Keratinocyte (primary cell): ENCODE measurements at regions not wholly inside any gene's neighbourhood (a gene's known extent, or its start where the extent isn't known, plus 50 kb on each side); places are given as distances from the start of the nearest gene placed in this dataset.

Experiments
- DNase-seq: peaks from one replicate; pipeline ENCODE4 v3.0.0-alpha.2; 2011; ENCODE audit warnings: low read depth, missing footprints, low spot score
- FAIRE-seq: peaks from 2 replicates; lab custom pipeline; 2011; peaks lifted over from hg19 to GRCh38; lab: Jason Lieb, UNC
- H2AFZ ChIP-seq: 2 replicates; pipeline ENCODE4 v1.6.0; 2012; ENCODE audit warnings: low read length, control low read depth, inconsistent platforms; ENCODE audit not compliant: control insufficient read depth
- H3K27ac ChIP-seq: 2 replicates; pipeline ENCODE4 v1.5.1; 2011; ENCODE audit warnings: low read length; ENCODE audit not compliant: control insufficient read depth, insufficient read depth
- H3K27me3 ChIP-seq: 3 replicates; pipeline ENCODE4 v1.6.0; 2011; ENCODE audit warnings: low read length; ENCODE audit not compliant: control insufficient read depth, insufficient read depth; ENCODE audit errors: extremely low read depth
- H3K36me3 ChIP-seq, 2 experiments: 2 replicates in 1 of 2; 3 replicates in 1 of 2; pipeline ENCODE4 v1.5.1; 2011; ENCODE audit warnings: low read length in 2 of 2, mild to moderate bottlenecking in 1 of 2; ENCODE audit not compliant: control insufficient read depth in 2 of 2, insufficient read depth in 2 of 2; ENCODE audit errors: extremely low read depth in 1 of 2
- H3K4me1 ChIP-seq: 3 replicates; pipeline ENCODE4 v1.5.1; 2011; ENCODE audit warnings: low read length; ENCODE audit not compliant: control insufficient read depth, insufficient read depth; ENCODE audit errors: extremely low read depth
- H3K4me2 ChIP-seq: 3 replicates; pipeline ENCODE4 v1.6.0; 2011; ENCODE audit warnings: low read depth, low read length; ENCODE audit not compliant: control insufficient read depth, insufficient read depth; ENCODE audit errors: extremely low read depth
- H3K4me3 ChIP-seq, 3 experiments: fragments of 200-600 bp in 1 of 3; sonication (generic) in 1 of 3; 2 replicates in 2 of 3; 3 replicates in 1 of 3; pipeline ENCODE4 v1.5.1; 2011 to 2016; ENCODE audit warnings: low read length in 3 of 3, mild to moderate bottlenecking in 3 of 3, control low read depth in 2 of 3, inconsistent platforms in 1 of 3, low read depth in 1 of 3, mixed read lengths in 1 of 3, mixed run types in 1 of 3, moderate library complexity in 1 of 3; ENCODE audit not compliant: control insufficient read depth in 2 of 3, insufficient read depth in 2 of 3; ENCODE audit errors: extremely low read depth in 1 of 3
- H3K79me2 ChIP-seq: 2 replicates; pipeline ENCODE4 v1.6.0; 2012; ENCODE audit warnings: low read length; ENCODE audit not compliant: control insufficient read depth, insufficient read depth
- H3K9ac ChIP-seq: 3 replicates; pipeline ENCODE4 v1.6.0; 2011; ENCODE audit warnings: low read length; ENCODE audit not compliant: control insufficient read depth, insufficient read depth; ENCODE audit errors: extremely low read depth
- H3K9me1 ChIP-seq: 3 replicates; pipeline ENCODE4 v1.6.0; 2011; ENCODE audit warnings: low read length; ENCODE audit not compliant: control insufficient read depth, insufficient read depth; ENCODE audit errors: extremely low read depth
- H3K9me3 ChIP-seq: 2 replicates; pipeline ENCODE4 v1.5.1; 2012; ENCODE audit warnings: low read depth, low read length; ENCODE audit not compliant: control insufficient read depth
- H4K20me1 ChIP-seq: 3 replicates; pipeline ENCODE4 v1.6.0; 2011; ENCODE audit warnings: low read length; ENCODE audit not compliant: control insufficient read depth, insufficient read depth; ENCODE audit errors: extremely low read depth
- CTCF ChIP-seq, 3 experiments: IDR thresholded peaks in 1 of 3; conservative IDR thresholded peaks in 1 of 3; optimal IDR thresholded peaks in 1 of 3; 2 replicates in 2 of 3; 3 replicates in 1 of 3; pipeline versions ENCODE3 to v1.5.1; 2011; ENCODE audit warnings: low read length in 3 of 3, mild to moderate bottlenecking in 3 of 3, moderate library complexity in 2 of 3, control low read depth in 1 of 3, inconsistent platforms in 1 of 3; ENCODE audit not compliant: insufficient read depth in 2 of 3; ENCODE audit errors: extremely low read depth in 1 of 3
- EZH2 ChIP-seq: IDR thresholded peaks from one replicate; pipeline ENCODE4 v1.6.1; 2012; ENCODE audit warnings: inconsistent platforms, mild to moderate bottlenecking, low read length, moderate library complexity
- dilution Hi-C: fragments of 300-500 bp; cut with MboI; formaldehyde crosslinking; loops from one replicate; pipeline ENCODE4 v1.7.0; 2020; ENCODE audit warnings: low sequenced_read_pairs; ENCODE audit not compliant: extremely low pct_ligation_motif_present

DNA sequence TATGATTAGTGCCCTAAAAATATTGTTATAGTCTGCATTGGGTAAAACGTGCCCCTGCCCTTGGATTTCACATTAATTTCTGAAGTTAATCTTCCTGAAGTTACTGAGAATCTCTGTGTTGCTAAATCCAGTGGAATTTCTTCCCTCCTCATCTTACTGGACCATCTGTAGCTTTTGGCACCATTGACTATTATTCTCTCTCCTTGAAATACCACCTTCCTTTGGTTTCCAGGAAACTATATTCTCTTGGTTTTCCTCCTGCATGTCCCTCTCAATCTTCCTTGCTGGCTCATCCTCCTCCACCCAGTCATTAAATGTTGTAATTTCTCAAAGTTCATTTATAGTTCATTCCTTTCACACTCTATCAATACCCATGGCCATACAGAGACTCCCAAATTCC, 110.6 kb upstream of the SLC35G4 start:
- H3K79me2 ChIP-seq, result no peaks in the 10 kb centered on the region
- H2AFZ ChIP-seq, result no peak overlapping the region
- no peak overlapping the region for H3K4me2 ChIP-seq
- no peaks in the 10 kb centered on the region for H4K20me1 ChIP-seq
- H3K27ac ChIP-seq, result no peak overlapping the region
- H3K9me3 ChIP-seq, result no peaks in the 10 kb centered on the region
- FAIRE-seq, result no peak
- TF ChIP-seq EZH2, result no peak
- no peak for TF ChIP-seq CTCF (optimal IDR thresholded peaks at IDR 0.05 in 1 of 3, IDR thresholded peaks at IDR 0.05 in 1 of 3, conservative IDR thresholded peaks at IDR 0.05 in 1 of 3; ENCODE audit: extremely low read depth in 1 of 3, insufficient read depth in 2 of 3, low read length in 3 of 3)
- no peaks in the 10 kb centered on the region for H3K27me3 ChIP-seq
- H3K9ac ChIP-seq, result no peak overlapping the region
- dilution Hi-C loops, result no loop called here
- H3K4me3 ChIP-seq, result no peak overlapping the region
- DNase-seq, result no peak
- H3K4me1 ChIP-seq, result peaks cover 25% of the 10 kb centered on the region
- H3K36me3 ChIP-seq, result no peaks in the 10 kb centered on the region
- H3K9me1 ChIP-seq, result no peaks in the 10 kb centered on the region

DNA sequence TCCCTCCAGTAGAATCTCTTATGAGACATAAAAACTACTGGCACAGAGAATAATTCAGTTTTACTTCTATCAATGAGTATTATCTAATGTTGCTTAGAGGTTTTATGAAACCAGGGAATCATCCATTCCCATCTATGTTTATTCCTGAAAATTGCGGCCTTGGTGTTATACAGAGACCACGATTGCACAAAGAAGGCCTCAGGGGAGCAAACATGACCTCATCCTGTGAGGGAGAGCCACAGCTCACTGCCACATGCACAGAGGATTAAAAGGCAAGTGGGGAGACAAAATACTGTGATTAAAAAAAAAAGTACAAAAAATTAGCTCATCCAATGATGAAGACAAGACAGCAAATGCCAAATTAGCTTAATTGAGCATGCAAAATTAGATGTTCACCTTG, 111.8 kb upstream of the SLC35G4 start:
- dilution Hi-C loops, result no loop called here
- no peaks in the 10 kb centered on the region for H3K27me3 ChIP-seq
- no peak overlapping the region for H3K27ac ChIP-seq
- H2AFZ ChIP-seq, result no peak overlapping the region
- H3K4me2 ChIP-seq, result no peak overlapping the region
- TF ChIP-seq EZH2, result no peak
- no peaks in the 10 kb centered on the region for H4K20me1 ChIP-seq
- H3K9me3 ChIP-seq, result no peaks in the 10 kb centered on the region
- no peak for FAIRE-seq
- no peak overlapping the region for H3K4me3 ChIP-seq
- H3K4me1 ChIP-seq, result peaks cover 25% of the 10 kb centered on the region
- no peaks in the 10 kb centered on the region for H3K36me3 ChIP-seq
- no peaks in the 10 kb centered on the region for H3K79me2 ChIP-seq
- no peaks in the 10 kb centered on the region for H3K9me1 ChIP-seq
- DNase-seq, result no peak
- H3K9ac ChIP-seq, result no peak overlapping the region

DNA sequence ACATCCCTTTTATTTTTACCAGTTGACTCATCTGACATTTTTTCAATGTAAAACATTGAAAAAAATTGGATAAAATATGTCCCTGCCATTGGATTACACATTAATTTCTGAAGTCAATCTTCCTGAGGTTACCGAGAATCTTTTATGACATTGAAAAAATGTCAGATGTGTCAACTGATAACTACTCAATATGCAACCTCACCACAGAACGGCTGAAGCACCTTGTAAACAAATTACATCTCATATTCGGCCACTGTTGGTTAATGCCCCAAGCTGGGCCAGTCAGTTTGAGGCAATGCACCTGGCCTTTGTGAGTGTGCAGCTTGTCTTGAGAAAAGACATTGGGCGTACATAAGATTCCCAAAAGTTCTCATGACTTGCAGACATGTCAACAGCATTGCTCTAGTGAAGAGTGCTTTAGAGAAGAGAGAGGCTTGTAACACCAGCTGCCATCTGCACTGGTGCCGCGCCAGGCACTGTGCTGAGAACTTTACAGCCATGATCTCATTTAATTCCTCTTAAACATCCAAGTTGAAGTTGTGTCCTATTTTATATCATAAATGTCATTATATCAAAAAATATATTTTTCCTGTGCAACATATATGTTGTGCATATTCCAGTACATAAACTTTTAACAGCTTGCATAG, 112.7 kb upstream of the SLC35G4 start:
- no peak overlapping the region for H3K27ac ChIP-seq
- TF ChIP-seq EZH2, result no peak
- TF ChIP-seq CTCF (optimal IDR thresholded peaks at IDR 0.05 in 1 of 3, IDR thresholded peaks at IDR 0.05 in 1 of 3, conservative IDR thresholded peaks at IDR 0.05 in 1 of 3; ENCODE audit: extremely low read depth in 1 of 3, insufficient read depth in 2 of 3, low read length in 3 of 3), result no peak
- FAIRE-seq (no peak), DNase-seq (no peak)
- no peak overlapping the region for H3K4me3 ChIP-seq
- no peak overlapping the region for H2AFZ ChIP-seq
- H3K4me2 ChIP-seq, result no peak overlapping the region
- dilution Hi-C loops, result no loop called here
- no peaks in the 10 kb centered on the region for H3K27me3 ChIP-seq
- no peaks in the 10 kb centered on the region for H3K9me1 ChIP-seq
- H3K36me3 ChIP-seq, result no peaks in the 10 kb centered on the region
- peaks cover 25% of the 10 kb centered on the region for H3K4me1 ChIP-seq
- no peak overlapping the region for H3K9ac ChIP-seq
- H4K20me1 ChIP-seq, result no peaks in the 10 kb centered on the region
- H3K79me2 ChIP-seq, result no peaks in the 10 kb centered on the region
- H3K9me3 ChIP-seq, result no peaks in the 10 kb centered on the region
